HG03571 (cell line): ENCODE measurements at regions not wholly inside any gene's neighbourhood (a gene's known extent, or its start where the extent isn't known, plus 50 kb on each side); places are given as distances from the start of the nearest gene placed in this dataset.

ENCODE experiments used
- ATAC-seq: cut with Tn5 transposase; IDR thresholded peaks from one replicate; pipeline ENCODE4 v1.9.1; 2021; ENCODE audit not compliant: unreplicated experiment

DNA sequence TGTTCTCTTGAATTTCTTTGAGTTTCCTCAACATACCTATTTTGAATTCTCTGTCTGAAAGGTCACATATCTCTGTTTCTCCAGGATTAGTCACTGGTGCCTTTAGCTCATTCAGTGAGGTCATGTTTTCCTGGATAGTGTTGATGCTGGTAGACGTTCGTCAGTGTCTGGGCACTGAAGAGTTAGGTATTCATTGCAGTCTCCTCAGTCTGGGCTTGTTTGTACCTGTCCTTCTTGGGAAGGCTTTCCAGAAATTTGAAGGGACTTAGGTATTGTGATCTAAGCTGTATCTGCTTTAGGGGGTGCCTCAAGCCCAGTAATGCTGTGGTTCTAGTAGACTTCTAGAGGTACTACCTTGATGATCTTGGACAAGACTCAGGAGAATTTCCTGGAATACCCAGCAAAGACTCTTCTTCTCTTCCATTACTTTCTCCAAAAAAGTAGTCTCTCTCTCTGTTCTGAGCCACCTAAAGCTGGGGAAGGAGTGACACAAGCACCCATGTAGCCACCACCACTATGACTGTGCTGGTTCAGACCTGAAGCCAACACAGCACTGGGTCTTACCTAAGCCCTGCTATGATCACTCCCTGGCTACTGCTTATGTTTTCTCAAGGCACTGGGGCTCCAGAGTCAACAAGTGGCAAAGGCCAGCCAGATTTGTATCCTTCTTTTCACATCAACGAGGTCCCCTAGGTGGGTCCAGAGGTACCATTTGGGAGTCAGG lies 852.0 kb downstream of the BCL11A start:
- ATAC-seq: no peak

DNA sequence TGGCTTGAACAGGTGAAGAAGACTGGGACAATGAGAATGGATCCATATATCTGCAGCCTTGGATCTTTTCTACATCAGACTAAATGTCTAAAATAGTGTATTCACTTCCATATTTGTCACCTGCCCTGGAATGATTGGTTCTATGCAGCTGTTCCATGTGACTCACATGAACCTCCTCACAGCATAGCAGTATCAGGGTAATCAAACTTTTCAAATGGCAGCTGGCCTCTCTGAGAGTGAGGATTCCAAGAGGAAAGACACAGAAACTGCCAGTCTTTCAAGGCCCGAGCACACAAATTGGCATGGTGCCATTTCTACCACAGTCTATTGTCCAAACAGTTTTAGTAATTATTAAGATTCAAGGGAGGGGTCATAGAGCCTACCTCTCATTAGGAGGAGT lies 859.3 kb downstream of the BCL11A start:
- ATAC-seq: no peak

- ATAC-seq: no peak
Observed at GRCh38 chr2:59693231-59693959, 860.1 kb downstream of the BCL11A start.

DNA sequence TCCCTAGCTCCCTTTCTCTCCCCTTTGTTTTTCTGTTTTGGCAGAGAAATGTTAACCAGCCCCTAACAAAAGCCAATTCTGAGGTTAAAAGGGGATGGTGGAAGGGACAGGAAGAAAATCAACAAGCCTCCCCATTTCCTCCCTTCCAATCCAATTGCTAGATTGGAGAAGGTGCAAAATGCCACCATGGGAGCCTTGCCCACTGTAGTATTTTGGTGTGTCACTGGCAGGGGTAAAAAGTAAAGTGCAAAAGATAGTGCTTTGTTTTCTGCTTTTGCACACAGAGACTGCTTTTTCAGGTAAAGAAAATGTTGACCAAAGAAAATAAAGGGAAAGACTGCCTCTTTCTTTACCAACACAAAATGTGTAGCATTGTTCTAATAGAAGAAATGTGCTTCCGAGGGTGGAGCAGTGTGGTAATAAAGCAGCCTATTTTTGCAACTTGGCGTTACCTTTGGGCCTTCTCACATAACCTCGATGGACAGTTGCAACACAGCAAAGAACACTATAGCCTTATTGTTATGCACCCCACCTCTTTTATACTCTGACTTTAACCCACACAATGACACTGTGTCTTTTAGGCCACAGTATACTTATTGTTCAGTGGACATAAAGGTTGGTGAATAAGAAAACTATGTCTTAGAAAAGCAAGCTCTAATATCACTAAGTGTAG lies 861.8 kb downstream of the BCL11A start:
- no peak for ATAC-seq

GRCh38 chr2:59690849-59691248 lies 862.6 kb downstream of the BCL11A start:
- ATAC-seq: no peak

DNA sequence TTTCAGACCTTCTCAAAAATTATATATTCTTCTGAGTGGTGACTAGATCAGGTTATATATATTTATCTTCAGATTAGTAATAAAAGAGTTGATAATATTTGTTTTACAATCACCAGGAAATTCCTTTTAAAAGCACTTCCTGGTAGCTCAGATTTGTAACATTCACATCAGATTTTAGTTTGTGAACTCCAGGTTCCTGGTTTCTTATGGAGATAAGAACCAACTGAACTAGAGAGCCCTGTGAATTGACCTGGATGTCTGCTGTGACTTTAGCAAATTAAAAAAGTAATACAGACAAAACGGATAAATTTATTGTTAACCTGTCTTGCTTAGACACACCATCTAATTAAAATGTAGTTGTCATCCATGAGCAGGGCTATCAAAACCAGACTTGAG lies 868.7 kb downstream of the BCL11A start:
- ATAC-seq: no peak

DNA sequence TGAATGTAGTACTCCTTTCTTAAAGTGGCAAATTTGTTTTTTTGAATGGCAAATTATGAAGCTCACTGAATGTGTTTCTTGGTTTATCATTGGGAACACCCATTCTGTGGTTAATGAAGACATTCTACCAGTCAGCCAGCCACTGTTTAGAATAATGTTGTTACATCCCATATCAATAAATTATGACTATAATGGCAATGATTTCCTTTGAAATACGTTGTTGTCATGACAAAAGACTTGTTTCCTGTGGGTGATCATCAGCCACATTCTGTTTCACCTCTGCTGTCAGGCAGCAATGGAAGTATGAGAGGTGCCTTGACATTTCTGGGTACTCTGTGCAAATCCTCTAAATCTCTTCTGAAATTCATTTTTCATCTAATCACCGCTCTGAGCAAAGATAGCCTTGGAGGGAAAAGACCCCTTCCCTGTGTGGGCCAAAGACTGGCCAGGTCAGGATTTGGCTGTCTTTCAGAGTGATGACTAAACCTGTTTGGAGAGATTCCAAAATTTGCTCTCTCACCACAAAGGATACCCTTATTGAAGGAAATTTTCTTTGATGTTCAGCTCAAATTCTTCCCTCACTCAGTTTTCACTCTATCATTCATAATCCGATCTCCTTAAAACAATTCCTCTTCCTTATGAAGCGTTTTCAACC lies 869.2 kb downstream of the BCL11A start:
- ATAC-seq: no peak

GRCh38 chr2:59680863-59681262 lies 872.6 kb downstream of the BCL11A start:
- no peak for ATAC-seq

GRCh38 chr2:59677158-59677557 lies 876.3 kb downstream of the BCL11A start:
- ATAC-seq: no peak

DNA sequence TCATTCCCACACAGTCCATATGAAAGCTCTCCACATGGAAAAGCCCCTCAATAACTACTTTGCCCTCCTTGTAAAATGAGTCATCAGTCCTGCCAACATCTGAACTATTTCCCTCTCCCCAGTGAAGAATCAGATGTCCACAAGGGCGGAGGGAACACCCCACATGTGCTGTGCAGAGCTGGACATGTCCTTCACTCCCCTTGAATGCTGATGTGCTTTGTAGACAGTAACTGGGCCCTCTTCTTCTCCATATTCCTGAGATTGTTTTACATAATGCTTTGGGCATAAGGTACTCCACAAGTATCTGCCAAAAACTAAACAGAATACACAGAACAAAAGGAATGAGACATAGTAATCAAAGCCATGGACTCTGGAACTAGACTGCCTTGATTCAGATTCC lies 879.4 kb downstream of the BCL11A start:
- no peak for ATAC-seq

- no peak for ATAC-seq
Observed at GRCh38 chr2:59665021-59665420, 888.4 kb downstream of the BCL11A start.

DNA sequence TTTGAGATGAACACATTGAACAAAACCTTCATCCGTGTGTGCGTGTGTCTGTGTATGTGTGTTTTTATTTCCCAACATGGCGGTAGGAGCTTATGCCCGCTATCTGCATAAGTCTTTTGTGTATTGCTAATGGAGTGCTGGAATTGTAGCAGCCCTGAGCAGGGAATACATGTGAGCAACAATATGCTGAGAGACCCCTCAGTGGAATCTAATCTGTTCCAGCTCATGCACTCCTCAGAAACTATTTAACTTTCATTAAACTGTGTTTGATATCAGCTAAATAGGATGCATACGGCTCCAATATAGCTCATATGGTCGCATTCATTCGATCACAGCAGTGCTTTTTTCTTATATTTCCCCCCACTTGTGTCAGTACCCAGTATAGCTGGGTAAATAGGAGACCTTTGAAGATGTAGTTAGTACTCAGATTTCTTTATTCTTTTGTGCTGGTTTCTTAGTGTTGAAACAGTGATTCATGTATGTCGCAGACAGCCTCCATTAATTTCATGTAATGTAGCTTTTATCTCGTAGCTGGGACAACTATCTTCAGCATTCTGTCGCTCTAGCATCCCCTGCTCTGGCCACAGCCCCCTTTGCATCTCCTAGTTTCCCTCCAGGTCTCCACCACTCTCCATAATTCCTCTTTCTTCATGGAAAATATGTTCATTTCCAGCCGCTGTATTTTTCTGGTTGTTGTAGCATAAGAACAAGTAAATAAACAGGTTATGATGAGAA lies 891.2 kb downstream of the BCL11A start:
- no peak for ATAC-seq

GRCh38 chr2:59660262-59660661 lies 893.2 kb downstream of the BCL11A start:
- no peak for ATAC-seq

DNA sequence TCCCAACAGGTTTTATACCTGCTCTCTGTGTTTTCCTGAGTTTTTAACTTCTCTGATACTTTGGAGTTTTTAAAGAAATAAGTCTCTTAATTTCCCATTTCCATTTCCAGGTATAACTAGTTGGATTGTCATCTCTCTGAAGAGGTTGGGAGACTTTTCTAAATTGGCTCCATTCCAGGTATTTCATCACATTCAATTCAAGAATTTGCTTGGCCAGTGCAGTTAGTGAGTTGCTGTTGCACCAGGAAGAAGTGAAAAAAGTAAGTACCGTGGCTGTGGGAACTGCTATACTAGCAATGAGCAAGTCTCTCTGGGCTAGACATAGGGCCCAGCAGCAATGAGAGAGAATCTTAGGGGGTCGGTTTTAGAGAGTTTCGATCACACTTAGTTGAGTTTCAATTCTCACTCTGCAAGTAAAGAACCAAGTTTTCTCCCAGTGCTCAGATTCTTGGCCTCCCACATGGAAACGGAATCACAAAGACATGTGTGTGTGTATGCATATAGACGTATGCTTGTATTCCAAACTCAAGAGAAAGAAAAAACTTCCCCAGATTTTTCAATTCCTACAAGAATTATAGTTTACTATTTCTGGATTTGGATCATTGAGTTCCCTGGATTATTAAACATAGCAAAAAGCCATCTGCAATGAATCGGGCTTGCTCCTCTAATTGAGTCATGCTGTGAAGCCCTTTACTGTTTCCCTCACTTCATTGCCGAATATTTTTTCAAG lies 894.4 kb downstream of the BCL11A start:
- ATAC-seq: no peak

DNA sequence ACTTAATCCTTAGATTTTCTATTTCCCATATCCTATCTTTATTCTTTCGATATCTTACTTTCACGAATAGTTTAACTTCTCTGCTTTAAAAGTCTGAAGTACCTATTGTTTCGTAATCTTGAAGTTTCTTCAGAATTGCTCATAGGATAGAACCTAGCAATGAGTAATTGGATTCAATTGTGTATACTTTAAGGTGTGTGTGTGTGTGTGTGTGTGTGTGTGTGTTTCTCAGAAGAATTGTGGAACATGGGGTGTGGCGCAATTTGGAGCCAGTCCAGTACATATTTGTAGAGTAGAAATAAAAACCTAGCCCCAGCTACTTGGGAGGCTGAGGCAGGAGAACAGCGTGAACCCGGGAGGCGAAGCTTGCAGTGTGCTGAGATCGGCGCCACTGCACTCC lies 897.6 kb downstream of the BCL11A start:
- ATAC-seq: no peak

- ATAC-seq: no peak
Observed at GRCh38 chr2:59654710-59655109, 898.7 kb downstream of the BCL11A start.

DNA sequence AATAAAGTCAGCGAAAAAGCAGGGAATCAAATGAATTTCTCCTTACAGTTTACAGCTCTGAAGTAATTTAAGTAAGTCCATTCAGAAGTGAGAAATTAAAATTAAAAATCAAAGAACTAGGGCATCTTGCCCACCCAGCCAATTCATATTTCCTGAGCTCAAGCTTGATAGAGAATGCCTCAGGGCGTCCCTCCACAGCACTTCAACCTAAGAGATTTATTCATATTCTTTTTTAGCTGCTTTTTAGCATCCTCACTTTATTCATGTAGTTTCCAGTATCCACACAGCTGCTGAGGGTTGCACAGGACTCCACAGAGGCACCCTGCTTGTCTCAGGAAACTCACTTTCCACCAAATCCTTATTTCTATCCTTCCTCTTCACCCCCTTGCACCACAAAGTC lies 900.3 kb downstream of the BCL11A start:
- ATAC-seq: no peak

DNA sequence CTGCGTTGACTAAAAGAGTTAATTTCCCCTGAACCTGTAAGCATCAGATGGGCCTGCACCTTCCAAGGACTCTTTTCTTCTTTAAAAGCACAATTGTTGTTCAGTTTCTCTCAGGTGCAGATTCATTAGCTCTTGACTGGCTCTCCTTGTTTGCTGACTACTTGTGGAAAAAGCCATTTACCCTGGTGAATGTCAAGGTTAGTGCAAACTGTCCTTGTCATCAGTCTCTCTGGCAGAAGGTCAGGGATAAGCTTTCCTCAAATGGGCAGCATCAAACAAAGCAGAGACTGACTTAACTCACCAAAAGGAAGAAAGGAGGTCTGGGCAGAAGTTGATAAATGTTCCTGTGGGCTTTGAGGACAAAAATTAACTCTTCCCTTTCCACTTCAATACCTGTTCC lies 922.7 kb downstream of the BCL11A start:
- ATAC-seq: no peak

- ATAC-seq: no peak
Observed at GRCh38 chr2:59627599-59627998, 925.9 kb downstream of the BCL11A start.

- ATAC-seq: no peak
Observed at GRCh38 chr2:59622599-59623308, 930.7 kb downstream of the BCL11A start.
